GM12878 (cell line): ENCODE measurements at regions not wholly inside any gene's neighbourhood (a gene's known extent, or its start where the extent isn't known, plus 50 kb on each side); places are given as distances from the start of the nearest gene placed in this dataset.

Source experiments
- BRCA1 ChIP-seq: IDR thresholded peaks from 2 replicates; pipeline ENCODE4 v1.6.1; 2011; ENCODE audit warnings: low read depth, low read length, improper control_type of control experiment
- CHD2 ChIP-seq: IDR thresholded peaks from 2 replicates; pipeline ENCODE4 v1.6.1; 2011; ENCODE audit warnings: low read depth, low read length, improper control_type of control experiment, borderline replicate concordance
- CHD4 ChIP-seq: fragments of 200-600 bp; sonication (generic); IDR thresholded peaks from 2 replicates; pipeline ENCODE4 v1.6.1; 2016; ENCODE audit warnings: mild to moderate bottlenecking
- EZH2 ChIP-seq: IDR thresholded peaks from 2 replicates; pipeline ENCODE4 v1.6.1; 2012; ENCODE audit warnings: low read depth, mild to moderate bottlenecking, control low read depth, inconsistent platforms, low read length, borderline replicate concordance; ENCODE audit not compliant: control insufficient read depth
- MAX ChIP-seq: IDR thresholded peaks from 2 replicates; pipeline ENCODE4 v1.6.1; 2012; ENCODE audit warnings: low read depth, low read length, improper control_type of control experiment
- RELA ChIP-seq: fragments of 450-650 bp; IDR thresholded peaks from 2 replicates; pipeline ENCODE4 v1.8.0; 2014; ENCODE audit warnings: borderline replicate concordance; ENCODE audit not compliant: partially characterized antibody
- SP1 ChIP-seq: IDR thresholded peaks from one replicate; pipeline ENCODE4 v1.6.1; 2011; ENCODE audit warnings: low read depth, low read length
- USF2 ChIP-seq: IDR thresholded peaks from 2 replicates; pipeline ENCODE4 v1.6.1; 2011; ENCODE audit warnings: low read depth, low read length, improper control_type of control experiment, borderline replicate concordance
- ZBTB40 ChIP-seq: fragments of 450-650 bp; IDR thresholded peaks from 2 replicates; pipeline ENCODE4 v1.6.1; 2016; ENCODE audit warnings: mild to moderate bottlenecking, moderate library complexity, borderline replicate concordance

- TF ChIP-seq BRCA1 (no peak), ZBTB40 (no peak), MAX (no peak), EZH2 (no peak), USF2 (no peak), RELA (no peak), CHD4 (no peak), CHD2 (no peak), SP1 (no peak)
Observed at GRCh38 chr10:3872712-3873329, 87.8 kb upstream of the KLF6 start.
